ENCODE measurements at regions not wholly inside any gene's neighbourhood (a gene's known extent, or its start where the extent isn't known, plus 50 kb on each side); places are given as distances from the start of the nearest gene placed in this dataset.

GRCh38 chr9:21565155-21565554, 83.0 kb upstream of the IFNE start:
- DNase-seq: no peak

- no peak for DNase-seq
These were observed 85.8 kb upstream of the IFNE start for GRCh38 chr9:21567926-21568325.

- DNase-seq: no peak
These were observed 86.4 kb upstream of the IFNE start for GRCh38 chr9:21568484-21568883.

GRCh38 chr9:21569721-21570120, 87.6 kb upstream of the IFNE start:
- no peak for DNase-seq

- no peak for DNase-seq
These were observed 88.6 kb upstream of the IFNE start for GRCh38 chr9:21570643-21571275.

- no peak for DNase-seq
These were observed 92.1 kb upstream of the IFNE start for GRCh38 chr9:21574261-21574660.

GRCh38 chr9:21576331-21577189, 94.4 kb upstream of the IFNE start:
- peak; percentile 88 for DNase-seq

GRCh38 chr9:21579247-21579671, 97.1 kb upstream of the IFNE start:
- DNase-seq: no peak

GRCh38 chr9:21579743-21580142, 97.6 kb upstream of the IFNE start:
- no peak for DNase-seq

- no peak for DNase-seq
These were observed 98.7 kb upstream of the IFNE start for GRCh38 chr9:21580636-21581378.

- no peak for DNase-seq
These were observed 101.7 kb upstream of the IFNE start for GRCh38 chr9:21583628-21584377.

GRCh38 chr9:21584890-21585289, 102.8 kb upstream of the IFNE start:
- DNase-seq: no peak

- no peak for DNase-seq
These were observed 103.9 kb upstream of the IFNE start for GRCh38 chr9:21585756-21586752.

GRCh38 chr9:21589344-21590056, 107.4 kb upstream of the IFNE start:
- no peak for DNase-seq

- DNase-seq: no peak
These were observed 108.2 kb upstream of the IFNE start for GRCh38 chr9:21590058-21590996.

GRCh38 chr9:21591221-21592062, 109.3 kb upstream of the IFNE start:
- DNase-seq: peak; percentile 6

- no peak for DNase-seq
These were observed 109.9 kb upstream of the IFNE start for GRCh38 chr9:21592063-21592338.

GRCh38 chr9:21597284-21597683, 115.2 kb upstream of the IFNE start:
- no peak for DNase-seq

GRCh38 chr9:21598749-21599148, 116.6 kb upstream of the IFNE start:
- DNase-seq: no peak

Measured in eye (tissue), 1 donor.